Inferior parietal cortex (tissue), 1 donor: ENCODE measurements at regions not wholly inside any gene's neighbourhood (a gene's known extent, or its start where the extent isn't known, plus 50 kb on each side); places are given as distances from the start of the nearest gene placed in this dataset.

ENCODE experiments used
- DNase-seq: peaks from one replicate; pipeline ENCODE4 v3.0.0-alpha.2; 2016; ENCODE audit errors: extremely low spot score

- DNase-seq, result no peak
Measured at GRCh38 chr2:19300961-19301360, 57.5 kb downstream of the OSR1 start.

DNA sequence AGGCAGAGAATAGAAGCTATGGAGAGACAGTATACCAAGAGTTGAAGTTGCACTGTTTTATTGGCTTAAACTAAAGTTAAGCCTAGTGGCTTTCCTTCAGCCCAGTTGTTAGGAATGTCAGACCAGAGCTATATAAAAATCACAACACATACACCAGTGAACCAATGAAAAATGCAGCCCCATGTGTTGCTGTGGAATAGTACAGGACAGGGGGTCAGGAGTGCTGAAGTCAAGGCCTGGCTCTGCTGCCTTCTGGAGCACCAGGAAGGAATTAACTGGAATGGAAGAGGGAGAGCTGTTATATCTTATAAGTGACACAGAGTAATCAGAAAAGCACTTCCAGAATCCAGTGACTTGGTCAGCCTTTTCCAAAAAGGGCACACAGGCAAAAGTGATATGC, 58.9 kb downstream of the OSR1 start:
- no peak for DNase-seq

DNA sequence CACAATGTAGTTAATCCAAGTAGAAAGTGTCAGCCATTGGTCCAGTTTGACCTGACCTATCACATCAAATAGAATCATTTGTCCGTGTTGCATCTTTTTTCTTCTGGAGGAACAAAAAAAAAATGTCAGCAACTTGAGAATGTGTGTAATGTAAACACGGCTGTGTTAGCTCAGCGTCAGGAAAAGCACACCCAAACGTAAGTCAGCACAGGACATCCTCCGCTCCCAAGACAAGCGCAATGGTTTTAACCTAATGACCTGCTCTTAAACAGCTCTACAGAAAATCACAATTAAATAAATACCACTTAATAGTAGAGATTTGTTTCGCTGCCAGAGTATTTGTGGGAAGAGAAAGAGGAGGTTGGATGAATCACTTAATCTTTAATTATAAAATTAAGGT, 59.4 kb downstream of the OSR1 start:
- DNase-seq, result no peak

DNA sequence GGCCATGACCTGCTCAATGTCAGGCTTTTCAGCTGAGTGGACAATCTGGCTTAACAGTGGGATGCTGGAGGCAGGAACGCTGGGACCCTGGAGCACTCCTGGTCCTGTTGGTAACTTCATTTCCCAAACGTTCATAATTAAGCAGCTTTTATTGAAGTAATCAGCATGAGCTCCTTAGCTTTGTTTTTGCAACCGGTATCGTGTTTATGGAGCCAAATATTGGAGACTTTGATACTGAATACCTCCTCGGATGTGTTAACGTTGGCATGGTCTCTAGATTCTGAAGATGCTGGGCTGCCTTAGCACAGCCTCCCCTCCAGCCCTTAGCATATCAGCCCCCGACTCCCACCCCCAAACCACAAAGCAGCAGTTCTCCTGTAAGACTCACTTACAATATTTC, 60.7 kb downstream of the OSR1 start:
- DNase-seq, result no peak

DNA sequence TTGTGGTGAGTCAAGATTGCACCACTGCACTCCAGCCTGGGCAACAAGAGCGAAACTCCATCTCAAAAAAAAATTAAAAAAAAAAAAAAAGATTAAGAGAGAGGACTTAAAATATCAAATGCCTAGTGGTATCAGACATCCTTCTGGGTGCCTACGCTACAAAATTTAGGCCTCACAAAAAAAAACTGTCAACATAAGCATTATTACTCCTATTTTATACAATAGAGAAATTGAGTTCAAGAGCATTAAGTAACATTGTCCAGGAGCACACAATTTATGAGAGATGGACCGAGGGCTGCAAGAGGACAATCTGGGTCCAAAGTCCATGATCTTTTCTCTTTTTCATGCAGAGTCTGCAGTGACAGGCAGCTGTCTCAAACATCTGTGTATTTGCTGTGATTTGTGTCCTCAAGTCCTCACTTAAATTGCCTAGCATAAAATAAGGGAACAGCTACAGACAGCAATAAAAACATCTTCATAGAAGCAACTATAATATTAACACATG, 62.4 kb downstream of the OSR1 start:
- no peak for DNase-seq

- no peak for DNase-seq
Measured at GRCh38 chr2:19292007-19292406, 66.4 kb downstream of the OSR1 start.

DNA sequence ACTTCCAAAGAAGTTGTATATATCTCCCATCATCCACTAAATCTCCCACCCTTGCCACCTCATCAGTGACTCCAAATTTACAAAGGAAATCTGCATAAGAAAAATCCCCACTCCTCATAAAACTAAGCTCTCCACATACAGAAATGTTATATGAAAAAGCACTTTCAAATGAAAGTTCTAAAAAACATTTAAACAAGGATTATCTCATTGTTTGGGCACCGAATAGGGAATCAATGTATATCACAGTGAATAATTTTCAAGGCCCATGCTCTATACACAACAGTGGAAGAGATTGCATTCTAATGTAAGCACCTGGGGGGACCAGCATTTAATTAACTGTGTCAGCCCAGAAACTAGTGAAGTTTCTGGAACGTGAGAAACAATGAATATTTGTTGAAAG, 70.1 kb downstream of the OSR1 start:
- DNase-seq, result no peak

GRCh38 chr2:19287324-19287723, 71.1 kb downstream of the OSR1 start:
- no peak for DNase-seq

- DNase-seq, result no peak
Measured at GRCh38 chr2:19282305-19282704, 76.1 kb downstream of the OSR1 start.

GRCh38 chr2:19274439-19274838, 84.0 kb downstream of the OSR1 start:
- DNase-seq, result no peak

- no peak for DNase-seq
Measured at GRCh38 chr2:19272941-19273470, 85.4 kb downstream of the OSR1 start.

DNA sequence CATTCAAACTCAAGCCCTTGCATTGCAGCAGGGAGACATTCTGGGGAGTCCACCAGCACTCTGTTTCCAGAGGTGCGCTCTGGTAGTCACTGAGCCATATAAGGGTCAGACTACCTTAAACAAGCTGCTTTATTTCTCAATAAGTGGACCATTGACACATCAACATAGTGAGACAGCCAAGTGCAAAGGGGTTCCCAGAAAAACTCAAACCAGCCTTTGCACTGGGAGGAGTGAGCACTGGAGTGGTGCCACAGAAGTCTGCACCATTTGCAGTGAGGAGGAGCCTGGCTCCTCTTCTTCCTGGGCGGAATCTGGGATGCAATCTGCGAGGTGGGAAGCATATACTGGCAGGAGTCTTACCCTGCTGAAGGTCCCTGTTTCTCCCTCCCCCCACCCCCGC, 86.4 kb downstream of the OSR1 start:
- DNase-seq, result no peak

DNA sequence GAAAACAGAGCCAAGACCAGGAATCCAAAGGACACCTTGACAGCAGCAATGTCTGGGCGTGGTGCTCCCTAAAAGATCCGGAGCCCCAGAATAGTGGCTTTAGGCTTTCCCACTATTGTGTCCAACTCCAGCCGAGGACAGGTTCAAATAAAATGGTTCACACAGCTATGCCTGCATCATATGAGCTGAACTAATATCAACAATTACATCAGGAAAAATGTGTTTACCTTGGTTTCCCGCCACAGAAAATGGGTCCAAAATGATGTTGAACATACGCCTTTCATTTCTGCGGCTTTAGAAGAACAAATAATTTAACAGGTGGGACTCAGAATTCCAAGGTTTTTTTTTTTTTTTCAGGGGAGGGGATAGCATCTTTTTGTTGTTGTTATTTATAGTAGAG, 93.6 kb downstream of the OSR1 start:
- no peak for DNase-seq

DNA sequence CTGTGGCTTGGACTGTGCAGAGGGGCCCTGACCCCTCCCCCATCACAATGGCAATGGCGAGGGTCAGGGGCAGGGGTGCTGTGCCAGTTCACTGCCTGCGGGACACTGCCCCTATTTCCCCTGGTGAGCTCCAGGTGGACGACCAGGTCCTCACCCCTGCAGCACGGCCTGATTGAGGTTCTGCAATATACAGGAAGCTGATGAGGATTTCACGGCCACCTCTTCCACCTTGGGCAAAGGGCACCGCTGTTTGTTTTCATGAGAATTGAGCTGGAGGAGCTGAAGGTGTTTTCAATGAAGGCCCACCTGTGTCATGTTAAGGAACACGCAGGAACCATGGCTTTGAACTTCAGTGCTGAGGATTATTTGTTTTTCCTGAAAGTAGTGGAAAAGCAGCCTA, 96.3 kb downstream of the OSR1 start:
- DNase-seq, result no peak

- DNase-seq, result no peak
Measured at GRCh38 chr2:19261061-19261460, 97.4 kb downstream of the OSR1 start.

GRCh38 chr2:19256121-19256601, 102.3 kb downstream of the OSR1 start:
- DNase-seq, result no peak

DNA sequence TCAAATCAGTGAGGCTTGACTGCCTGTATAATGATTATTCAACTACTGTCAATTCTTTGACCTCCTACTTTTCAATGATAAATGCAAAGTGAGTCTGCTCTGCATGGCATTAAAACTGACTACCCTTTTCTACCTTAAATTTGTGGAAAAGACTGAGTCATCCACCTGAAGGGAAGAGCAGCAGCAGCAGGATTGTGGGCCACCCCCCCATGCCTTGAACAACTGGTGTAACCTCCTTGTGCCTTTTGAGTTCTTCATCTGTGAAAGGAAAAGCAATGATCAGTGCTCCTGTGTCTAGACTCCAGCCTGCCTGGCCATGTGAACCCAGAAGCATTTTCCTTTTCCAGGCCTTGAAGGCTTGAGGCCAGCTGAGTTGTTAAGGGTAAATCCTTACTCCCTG, 102.9 kb downstream of the OSR1 start:
- DNase-seq, result no peak

DNA sequence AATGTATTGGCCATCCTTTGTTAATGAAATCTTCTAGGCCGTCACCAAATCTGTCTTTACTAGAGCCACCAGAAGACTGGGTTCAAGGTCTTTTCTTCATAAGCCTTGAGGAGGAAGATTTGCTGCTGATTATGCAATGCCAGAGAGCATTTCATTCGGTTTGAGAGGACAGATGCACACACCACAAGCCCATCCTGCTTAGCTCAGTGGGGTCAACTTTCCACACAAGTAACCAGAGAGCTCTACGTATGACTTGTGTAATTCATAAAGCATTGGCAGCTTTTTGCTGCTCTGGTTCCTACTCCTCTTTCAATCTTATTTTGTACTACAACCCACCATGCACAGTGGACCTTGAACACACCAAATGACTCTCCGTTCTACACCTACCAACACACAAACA, 106.9 kb downstream of the OSR1 start:
- DNase-seq, result no peak

DNA sequence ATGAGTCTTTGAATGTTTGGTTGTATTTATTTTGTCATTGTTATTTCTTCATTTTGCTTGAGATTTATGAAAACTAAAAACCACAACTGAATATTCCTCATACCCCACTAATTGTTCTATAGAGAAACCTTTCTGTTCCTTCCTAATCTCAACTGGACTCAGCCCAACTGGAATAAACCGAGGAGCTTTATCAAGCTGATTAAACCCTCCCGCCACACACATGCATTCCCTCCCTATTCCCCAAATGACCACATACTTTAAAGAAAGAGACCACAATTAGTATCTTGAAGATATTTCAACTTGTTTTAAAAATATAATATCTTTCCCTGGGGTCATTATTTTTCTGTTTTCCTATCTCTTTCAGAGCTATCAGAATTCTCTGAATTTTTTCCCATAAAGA, 107.5 kb downstream of the OSR1 start:
- no peak for DNase-seq

GRCh38 chr2:19247186-19247585, 111.2 kb downstream of the OSR1 start:
- no peak for DNase-seq

DNA sequence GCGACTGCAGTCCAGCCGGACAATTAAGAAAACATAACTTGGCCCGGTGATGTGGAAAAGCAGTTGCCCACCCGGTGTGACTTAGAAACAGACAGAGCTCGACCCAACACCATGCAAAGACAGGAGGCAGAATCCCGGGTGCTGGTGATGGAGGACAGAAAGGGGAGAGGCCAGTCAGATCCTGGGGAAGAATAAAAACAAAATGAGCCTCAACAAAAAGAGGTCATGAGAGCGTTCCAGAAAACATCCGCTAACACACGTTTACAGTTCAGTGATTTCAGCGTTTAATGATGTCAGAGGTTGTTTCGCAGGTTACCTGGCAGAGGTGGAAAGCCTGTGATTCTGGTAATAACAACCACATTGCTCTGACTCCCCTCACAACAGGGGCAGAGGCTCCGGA, 111.9 kb downstream of the OSR1 start:
- DNase-seq, result no peak

DNA sequence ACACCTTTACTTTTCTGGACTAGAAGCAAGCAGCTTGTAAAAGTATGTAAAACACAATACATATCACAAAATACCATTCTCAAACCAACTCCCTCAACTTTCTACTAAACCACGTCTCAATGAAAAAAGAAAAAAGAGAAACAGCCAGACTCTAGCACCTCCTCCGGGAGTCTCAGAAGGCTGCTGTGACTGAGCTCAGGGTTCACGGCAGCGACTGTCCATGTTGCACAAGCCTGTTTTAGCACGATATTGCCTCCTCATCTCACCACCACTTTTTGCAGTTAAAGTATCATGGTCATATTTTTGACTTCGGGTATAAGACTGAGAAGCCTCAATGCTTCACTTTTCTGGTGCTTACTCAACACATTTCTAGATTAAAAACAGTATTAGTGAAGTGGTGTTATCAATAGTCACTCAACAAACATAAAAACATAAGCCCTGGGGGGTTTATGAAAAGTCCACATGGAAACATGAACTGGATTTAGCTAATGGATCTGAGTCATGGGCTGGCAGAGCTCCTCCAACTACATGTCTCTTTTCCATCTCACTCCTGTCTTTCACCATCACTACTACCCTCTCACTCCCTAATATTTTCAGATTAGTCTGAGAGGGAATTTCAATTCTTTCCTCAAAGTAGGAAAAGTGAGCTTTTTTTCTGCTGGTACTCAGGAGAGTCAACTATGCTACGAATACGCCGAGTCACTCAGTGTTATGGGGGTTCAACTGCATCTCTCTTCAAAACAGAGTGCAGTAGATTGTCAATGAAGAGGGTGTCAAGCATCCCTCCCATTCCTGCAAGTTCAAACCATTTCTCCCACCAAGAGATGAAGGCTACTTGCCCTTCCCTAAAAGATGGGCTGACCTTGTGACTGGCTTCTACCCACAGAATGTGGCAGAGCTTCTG, 113.7 kb downstream of the OSR1 start:
- DNase-seq, result no peak

GRCh38 chr2:19238440-19239060, 119.9 kb downstream of the OSR1 start:
- no peak for DNase-seq
